ENCODE measurements at regions not wholly inside any gene's neighbourhood (a gene's known extent, or its start where the extent isn't known, plus 50 kb on each side); places are given as distances from the start of the nearest gene placed in this dataset.

DNA sequence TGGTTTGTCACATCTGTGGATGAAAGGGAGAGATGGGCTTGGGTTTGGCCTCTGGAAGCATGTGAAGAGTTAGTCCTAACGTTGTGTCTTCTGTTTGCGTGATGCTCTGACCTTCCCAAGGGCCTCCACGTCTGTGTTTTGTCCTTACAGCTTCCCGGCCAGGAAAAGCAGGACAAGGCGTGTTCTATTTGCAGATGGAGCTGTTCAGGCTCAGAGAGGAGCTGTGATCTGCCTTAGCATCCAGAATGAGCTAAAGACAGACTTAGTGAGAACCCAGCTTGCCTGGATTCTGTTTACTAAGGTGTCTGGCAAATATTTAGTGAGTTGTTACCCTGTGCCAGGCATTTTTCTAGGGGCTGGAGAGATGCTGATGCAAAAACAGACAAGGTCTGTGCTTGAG is 282.1 kb downstream of the CBLN1 start:
- TF ChIP-seq POLR2A (IDR thresholded peaks at IDR 0.05; ENCODE audit: low read depth, low read length), result no peak
- no peak for TF ChIP-seq POLR2AphosphoS5 (IDR thresholded peaks at IDR 0.05; ENCODE audit: low read depth, low read length)
- no peak for TF ChIP-seq TAF1 (IDR thresholded peaks at IDR 0.05; ENCODE audit: borderline replicate concordance, low read depth, low read length)

Measured in GM12892 (cell line).